ENCODE measurements at regions not wholly inside any gene's neighbourhood (a gene's known extent, or its start where the extent isn't known, plus 50 kb on each side); places are given as distances from the start of the nearest gene placed in this dataset.

DNA sequence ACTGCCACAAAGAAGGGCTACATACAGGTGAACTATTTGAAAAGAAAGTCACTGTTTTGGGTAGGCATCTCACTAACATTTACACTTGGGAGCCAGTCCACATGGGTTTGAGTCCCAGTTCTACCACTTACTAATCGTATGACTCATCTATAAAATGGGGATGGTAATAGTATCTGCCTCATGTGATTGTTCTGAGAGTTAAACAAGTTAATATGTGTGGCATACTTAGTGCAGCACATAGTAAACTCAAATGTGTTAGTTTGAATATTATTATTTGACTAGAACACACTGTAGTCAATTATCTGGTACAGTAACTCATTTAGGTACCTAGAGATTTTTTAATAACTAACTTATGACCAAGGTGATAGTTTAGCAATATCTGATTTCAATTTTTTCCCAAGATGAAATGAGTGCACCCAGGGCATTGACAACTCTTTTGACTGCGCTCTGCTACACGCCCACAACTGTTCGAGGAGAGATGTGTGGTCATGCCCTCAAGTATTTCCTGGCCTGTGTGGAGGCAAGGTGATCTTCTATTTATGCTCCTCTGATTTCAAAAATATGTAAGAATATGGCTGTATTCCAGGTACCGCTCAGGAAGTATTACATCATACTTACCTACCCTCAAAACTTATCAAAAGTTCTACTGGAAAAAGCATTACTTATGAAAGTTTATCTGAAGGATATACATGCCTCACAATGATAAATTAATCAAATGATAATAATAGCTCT, 210.6 kb upstream of the EGLN3 start:
- no peaks in the 10 kb centered on the region for H3K79me2 ChIP-seq (ENCODE audit: control insufficient read depth, insufficient read depth, low read length)
- no peak overlapping the region for H2AFZ ChIP-seq (ENCODE audit: low read length)
- no peak overlapping the region for H3K4me2 ChIP-seq (ENCODE audit: extremely low read depth, insufficient read depth, low read length)
- no peaks in the 10 kb centered on the region for H3K27me3 ChIP-seq (ENCODE audit: control insufficient read depth, insufficient read depth, low read length)
- H3K9ac ChIP-seq (ENCODE audit: insufficient read depth, low read length): no peak overlapping the region
- H3K4me1 ChIP-seq (ENCODE audit: control insufficient read depth, extremely low read depth, insufficient read depth, low read length): no peaks in the 10 kb centered on the region
- H3K9me3 ChIP-seq (ENCODE audit: control insufficient read depth, insufficient read depth, low read depth, low read length): no peaks in the 10 kb centered on the region
- TF ChIP-seq CTCF (conservative IDR thresholded peaks at IDR 0.05 in 1 of 2, IDR thresholded peaks at IDR 0.05 in 1 of 2; ENCODE audit: low read depth in 1 of 2, low read length in 2 of 2): no peak
- no peak for TF ChIP-seq EZH2 (IDR thresholded peaks at IDR 0.05; ENCODE audit: low read length, missing control alignments)
- H4K20me1 ChIP-seq (ENCODE audit: control insufficient read depth, extremely low read depth, insufficient read depth, low read length): no peaks in the 10 kb centered on the region
- DNase-seq (ENCODE audit: low read depth in 2 of 2): peak in 1 of 2 donors; percentile 23
- H3K27ac ChIP-seq (ENCODE audit: insufficient read depth, low read length): no peak overlapping the region
- no peak overlapping the region for H3K4me3 ChIP-seq (replicated peaks in 1 of 4; ENCODE audit: control extremely low read depth in 1 of 4, insufficient read depth in 1 of 4, low read depth in 3 of 4, low read length in 4 of 4)
- H3K36me3 ChIP-seq (ENCODE audit: control insufficient read depth, insufficient read depth, low read length): no peaks in the 10 kb centered on the region

GRCh38 chr14:34160619-34161018, 209.7 kb upstream of the EGLN3 start:
- Histone ChIP-seq H3K27me3 (ENCODE audit: control insufficient read depth, insufficient read depth, low read length) (no peaks in the 10 kb centered on the region), H3K4me3 (replicated peaks in 1 of 4; ENCODE audit: control extremely low read depth in 1 of 4, insufficient read depth in 1 of 4, low read depth in 3 of 4, low read length in 4 of 4) (no peak overlapping the region), H3K79me2 (ENCODE audit: control insufficient read depth, insufficient read depth, low read length) (no peaks in the 10 kb centered on the region), H3K27ac (ENCODE audit: insufficient read depth, low read length) (no peak overlapping the region), H3K36me3 (ENCODE audit: control insufficient read depth, insufficient read depth, low read length) (no peaks in the 10 kb centered on the region), H2AFZ (ENCODE audit: low read length) (no peak overlapping the region), H3K4me2 (ENCODE audit: extremely low read depth, insufficient read depth, low read length) (no peak overlapping the region), H3K9me3 (ENCODE audit: control insufficient read depth, insufficient read depth, low read depth, low read length) (no peaks in the 10 kb centered on the region), H3K4me1 (ENCODE audit: control insufficient read depth, extremely low read depth, insufficient read depth, low read length) (no peaks in the 10 kb centered on the region), H3K9ac (ENCODE audit: insufficient read depth, low read length) (no peak overlapping the region), H4K20me1 (ENCODE audit: control insufficient read depth, extremely low read depth, insufficient read depth, low read length) (no peaks in the 10 kb centered on the region)
- TF ChIP-seq EZH2 (IDR thresholded peaks at IDR 0.05; ENCODE audit: low read length, missing control alignments) (no peak), CTCF (conservative IDR thresholded peaks at IDR 0.05 in 1 of 2, IDR thresholded peaks at IDR 0.05 in 1 of 2; ENCODE audit: low read depth in 1 of 2, low read length in 2 of 2) (no peak)
- DNase-seq (ENCODE audit: low read depth in 2 of 2): no peak

DNA sequence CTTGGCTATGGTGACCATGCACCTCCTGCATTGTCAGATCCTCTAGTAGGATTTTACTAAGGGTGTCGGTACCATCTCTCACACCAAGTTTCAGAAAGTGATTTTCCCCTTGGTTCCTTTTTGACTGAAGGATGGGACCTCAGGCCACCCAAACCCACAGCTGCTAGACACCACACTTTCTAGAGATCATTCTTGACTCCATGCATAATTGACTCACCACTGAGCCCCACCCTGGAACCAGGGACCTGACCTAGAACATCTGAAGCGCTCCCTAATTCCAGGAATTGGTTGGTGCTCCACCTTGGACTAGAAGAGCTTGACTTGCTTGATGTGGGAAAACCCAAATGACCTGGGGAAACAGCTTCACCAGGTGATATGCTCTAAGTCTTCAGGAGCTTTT, 206.8 kb upstream of the EGLN3 start:
- H3K9me3 ChIP-seq (ENCODE audit: control insufficient read depth, insufficient read depth, low read depth, low read length): no peaks in the 10 kb centered on the region
- TF ChIP-seq EZH2 (IDR thresholded peaks at IDR 0.05; ENCODE audit: low read length, missing control alignments) (no peak), CTCF (conservative IDR thresholded peaks at IDR 0.05 in 1 of 2, IDR thresholded peaks at IDR 0.05 in 1 of 2; ENCODE audit: low read depth in 1 of 2, low read length in 2 of 2) (no peak)

More for the DNA sequence above, 206.8 kb upstream of the EGLN3 start:
- H3K36me3 ChIP-seq (ENCODE audit: control insufficient read depth, insufficient read depth, low read length): no peaks in the 10 kb centered on the region
- no peaks in the 10 kb centered on the region for H3K79me2 ChIP-seq (ENCODE audit: control insufficient read depth, insufficient read depth, low read length)
- H3K4me2 ChIP-seq (ENCODE audit: extremely low read depth, insufficient read depth, low read length): no peak overlapping the region
- H2AFZ ChIP-seq (ENCODE audit: low read length): no peak overlapping the region
- H3K4me1 ChIP-seq (ENCODE audit: control insufficient read depth, extremely low read depth, insufficient read depth, low read length): no peaks in the 10 kb centered on the region
- no peaks in the 10 kb centered on the region for H4K20me1 ChIP-seq (ENCODE audit: control insufficient read depth, extremely low read depth, insufficient read depth, low read length)
- DNase-seq (ENCODE audit: low read depth in 2 of 2): no peak
- H3K27me3 ChIP-seq (ENCODE audit: control insufficient read depth, insufficient read depth, low read length): no peaks in the 10 kb centered on the region
- no peak overlapping the region for H3K9ac ChIP-seq (ENCODE audit: insufficient read depth, low read length)
- no peak overlapping the region for H3K4me3 ChIP-seq (replicated peaks in 1 of 4; ENCODE audit: control extremely low read depth in 1 of 4, insufficient read depth in 1 of 4, low read depth in 3 of 4, low read length in 4 of 4)
- H3K27ac ChIP-seq (ENCODE audit: insufficient read depth, low read length): no peak overlapping the region
